ENCODE measurements at regions not wholly inside any gene's neighbourhood (a gene's known extent, or its start where the extent isn't known, plus 50 kb on each side); places are given as distances from the start of the nearest gene placed in this dataset.

- TF ChIP-seq EZH2 (IDR thresholded peaks at IDR 0.05) (no peak), POLR2AphosphoS5 (IDR thresholded peaks at IDR 0.05; ENCODE audit: borderline replicate concordance, low read depth, low read length) (no peak), FOXP2 (optimal IDR thresholded peaks at IDR 0.05; ENCODE audit: control extremely low read depth, extremely low read length, insufficient read depth) (no peak)
These were observed 100.0 kb upstream of the FOXP4 start for GRCh38 chr6:41446132-41446531.
